Fibroblast of the aortic adventitia (primary cell): ENCODE measurements at regions not wholly inside any gene's neighbourhood (a gene's known extent, or its start where the extent isn't known, plus 50 kb on each side); places are given as distances from the start of the nearest gene placed in this dataset.

Source experiments
- DNase-seq: peaks from one replicate; pipeline ENCODE4 v3.0.0-alpha.2; 2010; ENCODE audit warnings: low read depth
- H3K4me3 ChIP-seq: 2 replicates; pipeline ENCODE4 v1.5.1; 2011; ENCODE audit warnings: low read depth, mild to moderate bottlenecking, control low read depth, low read length, moderate library complexity
- CTCF ChIP-seq: IDR thresholded peaks from 2 replicates; pipeline ENCODE4 v1.5.1; 2011; ENCODE audit warnings: mild to moderate bottlenecking, low read length, control low read depth, inconsistent platforms; ENCODE audit not compliant: insufficient read depth

DNA sequence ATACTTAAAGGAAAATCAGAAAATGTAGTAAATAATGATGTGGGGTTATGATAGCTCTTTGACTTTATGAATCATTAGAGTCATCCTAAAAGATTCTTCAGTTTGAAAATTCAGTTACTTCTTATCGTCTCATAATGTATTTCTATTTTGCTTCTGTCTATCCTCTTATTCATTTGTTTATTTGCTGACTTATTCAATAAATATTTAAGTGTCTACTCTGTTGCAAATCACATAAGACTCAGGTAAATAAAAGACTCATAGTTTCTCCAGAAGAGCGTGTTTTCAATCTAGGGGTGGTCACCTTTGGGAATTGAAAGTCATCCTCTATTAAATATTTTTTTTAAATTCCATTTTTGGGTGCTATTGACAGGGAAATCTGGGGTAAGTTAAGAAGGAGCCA is 69.1 kb upstream of the RBMS1 start:
- no peak for TF ChIP-seq CTCF
- no peak overlapping the region for H3K4me3 ChIP-seq
- no peak for DNase-seq

GRCh38 chr2:160564591-160564990 is 71.0 kb upstream of the RBMS1 start:
- no peak for TF ChIP-seq CTCF
- H3K4me3 ChIP-seq: no peak overlapping the region
- DNase-seq: no peak

- no peak for DNase-seq
- no peak for TF ChIP-seq CTCF
- no peak overlapping the region for H3K4me3 ChIP-seq
Observed at GRCh38 chr2:160565099-160565845, 71.7 kb upstream of the RBMS1 start.

DNA sequence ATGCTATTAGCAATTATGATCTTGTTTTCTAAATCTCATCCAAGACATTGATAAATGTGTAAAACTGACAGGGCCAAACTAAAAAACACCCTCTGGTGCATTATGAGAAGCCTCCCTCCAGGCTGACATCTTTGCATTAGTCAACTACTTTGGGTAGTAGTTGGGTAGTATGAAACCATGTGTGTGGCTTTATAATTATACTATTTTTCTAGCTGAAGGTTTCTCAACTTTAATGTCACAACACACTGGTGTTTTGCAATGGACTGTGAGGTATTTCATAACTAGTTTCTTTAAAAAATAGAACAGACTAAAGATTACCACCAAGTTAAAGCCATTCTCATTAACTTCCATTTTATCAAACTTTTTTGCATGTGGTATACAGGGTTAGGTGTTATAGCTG is 73.1 kb upstream of the RBMS1 start:
- H3K4me3 ChIP-seq: no peak overlapping the region
- TF ChIP-seq CTCF: no peak
- peak; percentile 80 for DNase-seq

GRCh38 chr2:160568856-160569255 is 75.2 kb upstream of the RBMS1 start:
- no peak for TF ChIP-seq CTCF
- no peak for DNase-seq
- H3K4me3 ChIP-seq: no peak overlapping the region

DNA sequence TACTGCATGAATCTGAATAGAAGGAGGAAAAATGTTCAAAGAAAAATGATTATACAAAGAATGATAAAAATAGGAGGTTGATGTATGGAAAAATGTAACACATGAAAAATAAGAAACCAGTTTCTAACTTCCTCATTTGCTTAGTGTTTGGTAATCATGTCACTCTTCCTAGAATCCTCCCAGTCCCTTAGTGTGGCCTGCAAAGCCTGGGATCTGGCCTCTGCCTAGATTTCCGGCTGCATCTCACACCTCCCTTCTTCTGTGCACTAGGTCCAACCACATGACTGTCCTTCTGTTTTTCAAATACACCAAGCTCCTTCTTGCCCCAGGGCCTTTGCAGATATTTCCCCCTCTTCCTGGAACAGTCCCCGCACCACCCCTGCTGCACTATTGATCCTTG is 76.8 kb upstream of the RBMS1 start:
- no peak for TF ChIP-seq CTCF

More for the DNA sequence above, 76.8 kb upstream of the RBMS1 start:
- DNase-seq: no peak
- H3K4me3 ChIP-seq: no peak overlapping the region
